ENCODE measurements at regions not wholly inside any gene's neighbourhood (a gene's known extent, or its start where the extent isn't known, plus 50 kb on each side); places are given as distances from the start of the nearest gene placed in this dataset.

- H3K4me2 ChIP-seq (ENCODE audit: low read length), result no peak overlapping the region
- H3K4me1 ChIP-seq, result no peaks in the 10 kb centered on the region
- H2AFZ ChIP-seq, result no peak overlapping the region
- TF ChIP-seq CTCF (IDR thresholded peaks at IDR 0.05), result no peak
- no peaks in the 10 kb centered on the region for H3K9me3 ChIP-seq (ENCODE audit: control insufficient read depth, low read length)
- no peak overlapping the region for H3K27ac ChIP-seq
- no peak overlapping the region for H3K4me3 ChIP-seq (ENCODE audit: low read depth, low read length)
- H3K9ac ChIP-seq, result no peak overlapping the region
- no peaks in the 10 kb centered on the region for H3K36me3 ChIP-seq (ENCODE audit: control insufficient read depth, insufficient read depth, low read length)
- no peaks in the 10 kb centered on the region for H3K79me2 ChIP-seq
- no peaks in the 10 kb centered on the region for H3K27me3 ChIP-seq (ENCODE audit: control insufficient read depth, insufficient read depth, low read length)
Observed at GRCh38 chr22:44618400-44618799, 83.6 kb upstream of the PRR5 start.

- Histone ChIP-seq H3K4me3 (ENCODE audit: low read depth, low read length) (no peak overlapping the region), H3K36me3 (ENCODE audit: control insufficient read depth, insufficient read depth, low read length) (no peaks in the 10 kb centered on the region), H2AFZ (no peak overlapping the region), H3K9ac (no peak overlapping the region), H3K79me2 (no peaks in the 10 kb centered on the region), H3K4me1 (no peaks in the 10 kb centered on the region), H3K4me2 (ENCODE audit: low read length) (no peak overlapping the region), H3K27ac (no peak overlapping the region), H3K27me3 (ENCODE audit: control insufficient read depth, insufficient read depth, low read length) (no peaks in the 10 kb centered on the region), H3K9me3 (ENCODE audit: control insufficient read depth, low read length) (no peaks in the 10 kb centered on the region)
- TF ChIP-seq CTCF (IDR thresholded peaks at IDR 0.05), result no peak
Observed at GRCh38 chr22:44617828-44618227, 84.2 kb upstream of the PRR5 start.

GRCh38 chr22:44616882-44617655 is 84.9 kb upstream of the PRR5 start:
- Histone ChIP-seq H3K4me1 (no peaks in the 10 kb centered on the region), H3K36me3 (ENCODE audit: control insufficient read depth, insufficient read depth, low read length) (no peaks in the 10 kb centered on the region), H3K27ac (no peak overlapping the region), H3K9me3 (ENCODE audit: control insufficient read depth, low read length) (no peaks in the 10 kb centered on the region), H3K27me3 (ENCODE audit: control insufficient read depth, insufficient read depth, low read length) (no peaks in the 10 kb centered on the region), H3K79me2 (no peaks in the 10 kb centered on the region), H3K9ac (no peak overlapping the region), H3K4me2 (ENCODE audit: low read length) (no peak overlapping the region), H2AFZ (no peak overlapping the region), H3K4me3 (ENCODE audit: low read depth, low read length) (no peak overlapping the region)
- TF ChIP-seq CTCF (IDR thresholded peaks at IDR 0.05), result no peak

DNA sequence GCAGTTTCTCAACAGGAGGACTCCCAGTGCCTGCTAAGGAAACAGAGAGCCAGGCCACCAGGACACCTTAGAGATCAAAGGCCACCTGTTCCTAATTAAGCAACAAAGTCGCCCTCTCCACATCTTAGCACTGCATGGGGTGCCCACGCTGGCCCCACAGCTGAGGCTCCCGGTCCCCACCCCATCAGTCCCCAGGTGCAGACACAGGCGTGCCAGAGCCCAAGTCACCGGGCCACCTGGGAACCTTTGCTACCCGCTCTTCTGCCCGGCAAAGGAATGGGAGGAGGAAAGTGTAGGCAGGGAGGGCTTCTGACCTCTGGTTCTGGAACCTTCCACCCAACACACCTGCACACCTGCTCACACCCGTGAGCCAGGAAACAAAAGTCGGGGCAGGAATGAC is 85.5 kb upstream of the PRR5 start:
- Histone ChIP-seq H3K9ac (no peak overlapping the region), H3K79me2 (no peaks in the 10 kb centered on the region), H3K27ac (no peak overlapping the region), H3K4me2 (ENCODE audit: low read length) (no peak overlapping the region), H3K4me1 (no peaks in the 10 kb centered on the region), H3K4me3 (ENCODE audit: low read depth, low read length) (no peak overlapping the region), H3K36me3 (ENCODE audit: control insufficient read depth, insufficient read depth, low read length) (no peaks in the 10 kb centered on the region), H3K27me3 (ENCODE audit: control insufficient read depth, insufficient read depth, low read length) (no peaks in the 10 kb centered on the region), H2AFZ (no peak overlapping the region), H3K9me3 (ENCODE audit: control insufficient read depth, low read length) (no peaks in the 10 kb centered on the region)
- no peak for TF ChIP-seq CTCF (IDR thresholded peaks at IDR 0.05)

DNA sequence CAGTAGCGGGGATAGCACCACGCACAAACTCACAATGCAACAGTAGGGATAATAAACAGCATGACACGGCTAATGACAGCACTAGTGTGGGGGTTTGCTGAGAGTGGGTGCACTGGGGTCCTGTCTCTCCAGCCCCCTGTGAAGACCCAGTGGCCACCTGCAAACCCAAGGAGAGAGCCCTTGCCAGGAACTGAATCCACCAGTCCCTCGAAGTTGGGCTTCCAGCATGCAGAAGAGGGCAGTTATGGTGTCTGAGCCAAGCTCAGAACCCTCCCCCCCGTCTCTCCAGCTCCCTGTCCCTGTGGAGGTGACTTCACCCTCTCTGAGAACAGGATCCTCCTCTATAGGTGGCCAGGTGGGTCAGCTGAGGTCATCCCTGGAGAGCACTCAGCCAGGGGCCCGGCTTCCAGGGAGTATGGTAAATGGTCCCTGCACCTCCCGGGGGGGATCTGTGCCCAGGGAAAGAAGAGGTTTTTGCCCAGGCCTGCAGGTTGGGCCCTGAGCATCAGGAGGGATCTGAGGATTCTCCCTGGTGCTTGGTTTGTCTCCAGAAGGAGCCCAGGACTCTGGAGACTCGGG is 86.3 kb upstream of the PRR5 start:
- no peak for TF ChIP-seq CTCF (IDR thresholded peaks at IDR 0.05)
- H3K27ac ChIP-seq, result no peak overlapping the region
- no peak overlapping the region for H3K4me3 ChIP-seq (ENCODE audit: low read depth, low read length)
- no peaks in the 10 kb centered on the region for H3K36me3 ChIP-seq (ENCODE audit: control insufficient read depth, insufficient read depth, low read length)
- no peaks in the 10 kb centered on the region for H3K9me3 ChIP-seq (ENCODE audit: control insufficient read depth, low read length)
- H3K79me2 ChIP-seq, result no peaks in the 10 kb centered on the region
- H3K4me1 ChIP-seq, result no peaks in the 10 kb centered on the region
- H2AFZ ChIP-seq, result no peak overlapping the region
- no peak overlapping the region for H3K4me2 ChIP-seq (ENCODE audit: low read length)
- no peaks in the 10 kb centered on the region for H3K27me3 ChIP-seq (ENCODE audit: control insufficient read depth, insufficient read depth, low read length)
- H3K9ac ChIP-seq, result no peak overlapping the region
